HepG2 (cell line): ENCODE measurements at regions not wholly inside any gene's neighbourhood (a gene's known extent, or its start where the extent isn't known, plus 50 kb on each side); places are given as distances from the start of the nearest gene placed in this dataset.

Source experiments
- ATAC-seq: fragments of 200-7000 bp; cut with Tn5 transposase; 3 replicates; pipeline ENCODE4 v1.9.1; 2020; ENCODE audit warnings: mild to moderate bottlenecking, moderate library complexity
- BruUV-seq: library from RNA; stranded (reverse); fragments of 400-500 nt; replicated peaks from 2 replicates; lab custom pipeline; 2021; lab: Mats Ljungman, UMichigan
- CTCF ChIA-PET: fragments of 300-600 bp; formaldehyde crosslinking; extraction: SDS; loops from one replicate; lab custom pipeline; 2021; ENCODE audit warnings: low total read pairs, inconsistent platforms, low intra/inter-chr PET ratio; lab: Yijun Ruan, JAX
- POLR2A ChIA-PET: fragments of 350-600 bp; sonication (Branson Sonifier 250); formaldehyde crosslinking; loops from one replicate; lab custom pipeline; 2020; ENCODE audit warnings: antibody characterized with exemption, inconsistent platforms; lab: Yijun Ruan, JAX
- DNase-seq: peaks from one replicate; pipeline ENCODE4 v3.0.0-alpha.2; 2015; ENCODE audit warnings: low spot score
- FAIRE-seq: peaks from 3 replicates; lab custom pipeline; 2011; peaks lifted over from hg19 to GRCh38; lab: Jason Lieb, UNC
- H2AFZ ChIP-seq: one replicate; pipeline ENCODE4 v1.6.1; 2011; ENCODE audit warnings: low read length, inconsistent platforms
- H3K27ac ChIP-seq: fragments of 300-600 bp; 3 replicates; pipeline ENCODE4 v1.8.0; 2011; ENCODE audit warnings: mixed run types, mild to moderate bottlenecking, mixed read lengths, low read length, inconsistent platforms; ENCODE audit not compliant: insufficient read depth; ENCODE audit errors: extremely low read length
- H3K27me3 ChIP-seq, 2 experiments: fragments of 200-600 bp in 1 of 2; 2 replicates in 1 of 2; 3 replicates in 1 of 2; pipeline versions ENCODE4 v1.6.0 to v1.8.0; 2011; ENCODE audit warnings: low read length in 2 of 2, mild to moderate bottlenecking in 2 of 2, moderate library complexity in 2 of 2, inconsistent platforms in 1 of 2; ENCODE audit not compliant: insufficient read depth in 2 of 2, control insufficient read depth in 1 of 2
- H3K36me3 ChIP-seq, 2 experiments: fragments of 200-600 bp in 1 of 2; replicated peaks in 1 of 2; 2 replicates in 1 of 2; 3 replicates in 1 of 2; pipeline versions ENCODE4 v1.5.1 to v1.8.0; 2011; ENCODE audit warnings: low read length in 2 of 2, inconsistent platforms in 1 of 2; ENCODE audit not compliant: insufficient read depth in 2 of 2, control insufficient read depth in 1 of 2
- H3K4me1 ChIP-seq: 2 replicates; pipeline ENCODE4 v1.5.1; 2012; ENCODE audit warnings: low read length, inconsistent platforms; ENCODE audit not compliant: insufficient read depth
- H3K4me2 ChIP-seq: 2 replicates; pipeline ENCODE4 v1.6.0; 2011; ENCODE audit warnings: low read depth, low read length, inconsistent platforms
- H3K4me3 ChIP-seq, 3 experiments: fragments of 200-600 bp in 1 of 3; sonication (generic), shearing (Covaris generic) in 1 of 3; replicated peaks in 1 of 3; 2 replicates each; pipeline ENCODE4 v1.5.1; 2011 to 2016; ENCODE audit warnings: low read length in 3 of 3, inconsistent platforms in 2 of 3, low read depth in 2 of 3, mild to moderate bottlenecking in 2 of 3, control low read depth in 1 of 3, mixed read lengths in 1 of 3; ENCODE audit not compliant: insufficient read depth in 1 of 3
- H3K79me2 ChIP-seq: one replicate; pipeline ENCODE4 v1.6.1; 2011; ENCODE audit warnings: low read length, inconsistent platforms; ENCODE audit not compliant: insufficient read depth
- H3K9ac ChIP-seq: 2 replicates; pipeline ENCODE4 v1.6.0; 2011; ENCODE audit warnings: mild to moderate bottlenecking, low read depth, low read length, inconsistent platforms; ENCODE audit not compliant: insufficient read depth
- H3K9me3 ChIP-seq: 2 replicates; pipeline ENCODE4 v1.5.1; 2012; ENCODE audit warnings: mild to moderate bottlenecking, low read length
- H4K20me1 ChIP-seq: 2 replicates; pipeline ENCODE4 v1.6.0; 2011; ENCODE audit warnings: inconsistent platforms, mild to moderate bottlenecking, low read length, moderate library complexity; ENCODE audit not compliant: insufficient read depth
- SP140L ChIP-seq: sonication (generic); formaldehyde crosslinking; IDR thresholded peaks from 2 replicates; pipeline ENCODE4 v1.4.0; 2020; ENCODE audit warnings: missing genetic modification reagents, borderline replicate concordance
- TOE1 ChIP-seq: sonication (generic); formaldehyde crosslinking; IDR thresholded peaks from 2 replicates; pipeline ENCODE4 v1.4.0; 2020; ENCODE audit warnings: mild to moderate bottlenecking, missing genetic modification reagents
- ZNF350 ChIP-seq: sonication (generic); formaldehyde crosslinking; IDR thresholded peaks from 2 replicates; pipeline ENCODE4 v1.4.0; 2020; ENCODE audit warnings: mild to moderate bottlenecking, low read depth, missing genetic modification reagents, borderline replicate concordance
- ZNF563 ChIP-seq: sonication (generic); formaldehyde crosslinking; IDR thresholded peaks from 2 replicates; pipeline ENCODE4 v1.8.0; 2022; ENCODE audit warnings: mild to moderate bottlenecking, moderate library complexity, missing genetic modification reagents
- WGBS: methylation state at CpG from one replicate; pipeline ENCODE4 v1.1.6; 2017; ENCODE audit warnings: low lambda C conversion rate; 5-methylcytosine and 5-hydroxymethylcytosine counted together
- in situ Hi-C: cut with HindIII; loops from 2 replicates; pipeline ENCODE4 v1.10.0; 2017; ENCODE audit warnings: low pct_unique_long_range_greater_than_20kb; ENCODE audit not compliant: extremely low pct_ligation_motif_present
- intact Hi-C: fragments of 100-400 bp; cut with micrococcal nuclease; formaldehyde crosslinking; loops from one replicate; pipeline ENCODE4 v1.10.0; 2022; ENCODE audit not compliant: unreplicated experiment
- TF ChIP-seq, protein P1 (sequence below): sonication (generic); formaldehyde crosslinking; IDR thresholded peaks from 2 replicates; pipeline ENCODE4 v1.5.1; 2020; ENCODE audit warnings: mild to moderate bottlenecking, missing genetic modification reagents, borderline replicate concordance
- TF ChIP-seq, protein P2 (sequence below): IDR thresholded peaks from 2 replicates; pipeline ENCODE4 v1.6.1; 2016; ENCODE audit warnings: low read depth, borderline replicate concordance

DNA sequence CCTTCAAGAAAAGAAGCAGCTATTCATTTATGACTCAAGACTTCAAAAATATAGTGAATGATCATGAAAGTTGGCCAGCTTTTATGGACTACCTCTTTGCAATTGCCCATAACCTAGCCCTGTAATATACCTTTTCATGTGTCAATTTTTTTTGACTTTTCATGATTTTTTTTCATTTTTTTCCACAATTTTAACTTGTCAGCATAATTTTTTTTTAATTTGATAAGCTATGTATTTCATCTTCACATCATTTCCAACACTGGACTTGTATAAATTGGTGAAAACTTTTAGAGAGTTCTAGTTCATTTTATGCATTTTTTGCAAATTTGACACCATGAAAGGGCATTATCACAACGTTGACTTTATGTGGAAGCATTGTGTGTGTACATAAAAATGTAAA, 220.8 kb upstream of the NFE2L3 start (continued):
- TF ChIP-seq, protein P1, sequence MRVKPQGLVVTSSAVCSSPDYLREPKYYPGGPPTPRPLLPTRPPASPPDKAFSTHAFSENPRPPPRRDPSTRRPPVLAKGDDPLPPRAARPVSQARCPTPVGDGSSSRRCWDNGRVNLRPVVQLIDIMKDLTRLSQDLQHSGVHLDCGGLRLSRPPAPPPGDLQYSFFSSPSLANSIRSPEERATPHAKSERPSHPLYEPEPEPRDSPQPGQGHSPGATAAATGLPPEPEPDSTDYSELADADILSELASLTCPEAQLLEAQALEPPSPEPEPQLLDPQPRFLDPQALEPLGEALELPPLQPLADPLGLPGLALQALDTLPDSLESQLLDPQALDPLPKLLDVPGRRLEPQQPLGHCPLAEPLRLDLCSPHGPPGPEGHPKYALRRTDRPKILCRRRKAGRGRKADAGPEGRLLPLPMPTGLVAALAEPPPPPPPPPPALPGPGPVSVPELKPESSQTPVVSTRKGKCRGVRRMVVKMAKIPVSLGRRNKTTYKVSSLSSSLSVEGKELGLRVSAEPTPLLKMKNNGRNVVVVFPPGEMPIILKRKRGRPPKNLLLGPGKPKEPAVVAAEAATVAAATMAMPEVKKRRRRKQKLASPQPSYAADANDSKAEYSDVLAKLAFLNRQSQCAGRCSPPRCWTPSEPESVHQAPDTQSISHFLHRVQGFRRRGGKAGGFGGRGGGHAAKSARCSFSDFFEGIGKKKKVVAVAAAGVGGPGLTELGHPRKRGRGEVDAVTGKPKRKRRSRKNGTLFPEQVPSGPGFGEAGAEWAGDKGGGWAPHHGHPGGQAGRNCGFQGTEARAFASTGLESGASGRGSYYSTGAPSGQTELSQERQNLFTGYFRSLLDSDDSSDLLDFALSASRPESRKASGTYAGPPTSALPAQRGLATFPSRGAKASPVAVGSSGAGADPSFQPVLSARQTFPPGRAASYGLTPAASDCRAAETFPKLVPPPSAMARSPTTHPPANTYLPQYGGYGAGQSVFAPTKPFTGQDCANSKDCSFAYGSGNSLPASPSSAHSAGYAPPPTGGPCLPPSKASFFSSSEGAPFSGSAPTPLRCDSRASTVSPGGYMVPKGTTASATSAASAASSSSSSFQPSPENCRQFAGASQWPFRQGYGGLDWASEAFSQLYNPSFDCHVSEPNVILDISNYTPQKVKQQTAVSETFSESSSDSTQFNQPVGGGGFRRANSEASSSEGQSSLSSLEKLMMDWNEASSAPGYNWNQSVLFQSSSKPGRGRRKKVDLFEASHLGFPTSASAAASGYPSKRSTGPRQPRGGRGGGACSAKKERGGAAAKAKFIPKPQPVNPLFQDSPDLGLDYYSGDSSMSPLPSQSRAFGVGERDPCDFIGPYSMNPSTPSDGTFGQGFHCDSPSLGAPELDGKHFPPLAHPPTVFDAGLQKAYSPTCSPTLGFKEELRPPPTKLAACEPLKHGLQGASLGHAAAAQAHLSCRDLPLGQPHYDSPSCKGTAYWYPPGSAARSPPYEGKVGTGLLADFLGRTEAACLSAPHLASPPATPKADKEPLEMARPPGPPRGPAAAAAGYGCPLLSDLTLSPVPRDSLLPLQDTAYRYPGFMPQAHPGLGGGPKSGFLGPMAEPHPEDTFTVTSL (CRISPR knock-in tag): no peak
- TF ChIP-seq, all 625 proteins: peak for 2

DNA sequence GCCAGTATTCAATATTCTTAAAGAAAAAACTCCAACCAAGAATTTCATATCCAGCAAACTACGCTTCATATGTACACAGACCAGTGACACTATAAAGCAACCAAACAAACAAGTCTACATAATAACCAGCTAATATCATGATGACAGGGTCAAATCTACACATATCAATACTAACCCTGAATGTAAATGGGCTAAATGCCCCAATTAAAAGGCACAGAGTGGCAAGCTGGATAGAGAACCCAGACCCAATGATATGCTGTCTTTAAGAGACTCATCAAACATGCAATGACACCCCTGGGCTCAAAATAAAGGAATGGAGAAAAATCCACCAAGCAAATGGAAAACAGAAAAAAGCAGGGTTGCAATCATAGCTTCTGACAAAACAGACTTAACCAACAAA, 218.1 kb upstream of the NFE2L3 start:
- no peaks in the 10 kb centered on the region for H4K20me1 ChIP-seq
- no peak overlapping the region for H3K27ac ChIP-seq
- H3K4me2 ChIP-seq: no peak overlapping the region
- H3K4me3 ChIP-seq: no peak overlapping the region
- FAIRE-seq (no peak), DNase-seq (no peak), ATAC-seq (no peak)
- TF ChIP-seq TOE1 (CRISPR knock-in tag) (no peak), ZNF563 (CRISPR knock-in tag) (no peak), SP140L (CRISPR knock-in tag) (no peak), ZNF350 (CRISPR knock-in tag) (no peak)
- TF ChIP-seq, protein P2, sequence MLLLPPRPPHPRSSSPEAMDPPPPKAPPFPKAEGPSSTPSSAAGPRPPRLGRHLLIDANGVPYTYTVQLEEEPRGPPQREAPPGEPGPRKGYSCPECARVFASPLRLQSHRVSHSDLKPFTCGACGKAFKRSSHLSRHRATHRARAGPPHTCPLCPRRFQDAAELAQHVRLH (CRISPR knock-in tag): no peak
- H3K36me3 ChIP-seq: no peaks in the 10 kb centered on the region
- no TSS peak for BruUV-seq
- H3K9me3 ChIP-seq: peaks cover 10% of the 10 kb centered on the region
- H3K9ac ChIP-seq: no peak overlapping the region
- intact Hi-C loops (no loop called here), in situ Hi-C loops (no loop called here)
- POLR2A ChIA-PET: no interaction called here
- no peak overlapping the region for H2AFZ ChIP-seq
- H3K79me2 ChIP-seq: no peaks in the 10 kb centered on the region
- no peaks in the 10 kb centered on the region for H3K4me1 ChIP-seq
- CTCF ChIA-PET: no interaction called here
- 38% methylated on average over 1 of the region's 1 CpG for WGBS
- no peaks in the 10 kb centered on the region; a peak in 1 of 5 replicates for H3K27me3 ChIP-seq
